Testis (tissue), 2 donors: ENCODE measurements at regions not wholly inside any gene's neighbourhood (a gene's known extent, or its start where the extent isn't known, plus 50 kb on each side); places are given as distances from the start of the nearest gene placed in this dataset.

Source experiments
- CTCF ChIP-seq, 3 experiments: fragments of 450-650 bp in 2 of 3; fragments of 200-600 bp in 1 of 3; sonication (generic) in 1 of 3; IDR thresholded peaks; one replicate each; pipeline ENCODE4 v1.5.1; 2016 to 2019; ENCODE audit warnings: antibody characterized with exemption in 3 of 3, mild to moderate bottlenecking in 2 of 3, moderate library complexity in 1 of 3
- POLR2A ChIP-seq: fragments of 450-650 bp; IDR thresholded peaks from one replicate; pipeline ENCODE4 v1.6.1; 2017; ENCODE audit warnings: antibody characterized with exemption, mild to moderate bottlenecking, moderate library complexity

- TF ChIP-seq CTCF (IDR thresholded peaks at IDR 0.05) (no peak), POLR2A (no peak)
Measured at GRCh38 chr17:14699574-14700185, 398.8 kb downstream of the HS3ST3B1 start.
